Liver (tissue), 8 donors: ENCODE measurements at regions not wholly inside any gene's neighbourhood (a gene's known extent, or its start where the extent isn't known, plus 50 kb on each side); places are given as distances from the start of the nearest gene placed in this dataset.

Experiments
- DNase-seq: peaks from one replicate; pipeline ENCODE4 v3.0.0-alpha.2; 2017; ENCODE audit warnings: low spot score
- H3K27ac ChIP-seq, 2 donors: one replicate each; pipeline ENCODE4 v1.7.0; 2013; ENCODE audit warnings: inconsistent platforms in 2 of 2, low read length in 2 of 2, control low read depth in 1 of 2, low read depth in 1 of 2, mild to moderate bottlenecking in 1 of 2
- H3K27me3 ChIP-seq, 4 donors: one replicate each; pipeline versions ENCODE4 v1.6.1 to v1.7.0; 2013; ENCODE audit warnings: low read length in 3 of 4, inconsistent platforms in 1 of 4, mild to moderate bottlenecking in 1 of 4, moderate library complexity in 1 of 4; ENCODE audit not compliant: control insufficient read depth in 4 of 4, insufficient read depth in 4 of 4
- H3K36me3 ChIP-seq, 4 donors: one replicate each; pipeline versions ENCODE4 v1.6.1 to v1.7.0; 2013; ENCODE audit warnings: low read length in 3 of 4, mild to moderate bottlenecking in 3 of 4, low read depth in 1 of 4, moderate library complexity in 1 of 4; ENCODE audit not compliant: control insufficient read depth in 4 of 4, insufficient read depth in 3 of 4
- H3K4me1 ChIP-seq, 4 donors: one replicate each; pipeline versions ENCODE4 v1.6.1 to v1.7.0; 2013; ENCODE audit warnings: low read length in 3 of 4, mild to moderate bottlenecking in 3 of 4, moderate library complexity in 1 of 4; ENCODE audit not compliant: control insufficient read depth in 4 of 4, insufficient read depth in 4 of 4
- H3K4me3 ChIP-seq, 3 donors: one replicate each; pipeline versions ENCODE4 v1.6.1 to v1.7.0; 2013; ENCODE audit warnings: low read length in 3 of 3, control low read depth in 1 of 3, low read depth in 1 of 3, mild to moderate bottlenecking in 1 of 3
- H3K9ac ChIP-seq, 2 donors: one replicate each; pipeline ENCODE4 v1.7.0; 2013; ENCODE audit warnings: low read length in 2 of 2, mild to moderate bottlenecking in 2 of 2, moderate library complexity in 2 of 2, control low read depth in 1 of 2, low read depth in 1 of 2
- H3K9me3 ChIP-seq, 4 donors: one replicate each; pipeline versions ENCODE4 v1.6.1 to v1.7.0; 2013; ENCODE audit warnings: low read length in 3 of 4; ENCODE audit not compliant: control insufficient read depth in 4 of 4
- ATF3 ChIP-seq: IDR thresholded peaks from 2 replicates; pipeline ENCODE4 v1.6.1; 2016; ENCODE audit warnings: antibody characterized with exemption
- CTCF ChIP-seq: fragments of 150-350 bp; IDR thresholded peaks from 2 replicates; pipeline ENCODE4 v1.5.1; 2017; ENCODE audit warnings: improper control_type of control experiment, low read depth, low read length; ENCODE audit not compliant: missing input control
- EGR1 ChIP-seq, 2 donors: IDR thresholded peaks; 2 replicates each; pipeline ENCODE4 v1.6.1; 2016 to 2018; ENCODE audit warnings: antibody characterized with exemption in 2 of 2, low read depth in 2 of 2
- FOXA1 ChIP-seq: IDR thresholded peaks from 2 replicates; pipeline ENCODE4 v1.6.1; 2016; ENCODE audit warnings: antibody characterized with exemption
- FOXA2 ChIP-seq: IDR thresholded peaks from 2 replicates; pipeline ENCODE4 v1.6.1; 2016; ENCODE audit warnings: antibody characterized with exemption
- GABPA ChIP-seq, 2 donors: IDR thresholded peaks in 1 of 2; conservative IDR thresholded peaks in 1 of 2; 2 replicates each; pipeline ENCODE4 v1.6.1; 2016; ENCODE audit warnings: antibody characterized with exemption in 2 of 2, mild to moderate bottlenecking in 1 of 2, moderate library complexity in 1 of 2
- JUND ChIP-seq, 2 donors: IDR thresholded peaks; 2 replicates each; pipeline ENCODE4 v1.6.1; 2016; ENCODE audit warnings: antibody characterized with exemption in 2 of 2
- MAX ChIP-seq: IDR thresholded peaks from 2 replicates; pipeline ENCODE4 v1.6.1; 2016; ENCODE audit warnings: antibody characterized with exemption
- NR2F2 ChIP-seq: IDR thresholded peaks from 2 replicates; pipeline ENCODE4 v1.6.1; 2016; ENCODE audit warnings: antibody characterized with exemption
- RAD21 ChIP-seq, 2 donors: IDR thresholded peaks; 2 replicates each; pipeline ENCODE4 v1.6.1; 2016; ENCODE audit warnings: antibody characterized with exemption in 2 of 2, mild to moderate bottlenecking in 2 of 2
- REST ChIP-seq: IDR thresholded peaks from 2 replicates; pipeline ENCODE4 v1.6.1; 2016; ENCODE audit warnings: antibody characterized with exemption, mild to moderate bottlenecking
- RXRA ChIP-seq, 2 donors: IDR thresholded peaks; 2 replicates each; pipeline ENCODE4 v1.6.1; 2017 to 2018; ENCODE audit warnings: antibody characterized with exemption in 2 of 2, mild to moderate bottlenecking in 1 of 2
- TAF1 ChIP-seq: conservative IDR thresholded peaks from 2 replicates; pipeline ENCODE4 v1.6.1; 2016; ENCODE audit warnings: antibody characterized with exemption, mild to moderate bottlenecking
- YY1 ChIP-seq: IDR thresholded peaks from 2 replicates; pipeline ENCODE4 v1.6.1; 2016; ENCODE audit warnings: antibody characterized with exemption, mild to moderate bottlenecking
- ZBTB33 ChIP-seq: IDR thresholded peaks from 2 replicates; pipeline ENCODE4 v1.6.1; 2016; ENCODE audit warnings: antibody characterized with exemption
- WGBS: extraction: QIAGEN DNeasy Blood & Tissue Kit; methylation state at CpG from one replicate; pipeline ENCODE4 v1.1.7; 2013; 5-methylcytosine and 5-hydroxymethylcytosine counted together
- donor health status: healthy.
- donor health status: healthy.
- donor health status: healthy.
- donor health status: healthy.
- donor health status: healthy.

GRCh38 chr1:50285994-50286393, 137.2 kb downstream of the DMRTA2 start:
- Histone ChIP-seq H3K4me3 (no peak overlapping the region), H3K36me3 (no peaks in the 10 kb centered on the region), H3K4me1 (no peaks in the 10 kb centered on the region), H3K9me3 (peaks cover 0 to 2% (median 0%) of the 10 kb centered on the region in 4 donors), H3K27me3 (no peaks in the 10 kb centered on the region), H3K27ac (no peak overlapping the region), H3K9ac (no peak overlapping the region)
- no peak for TF ChIP-seq JUND (IDR thresholded peaks at IDR 0.05)
- no peak for TF ChIP-seq YY1
- TF ChIP-seq CTCF = no peak
- no peak for TF ChIP-seq TAF1
- no peak for TF ChIP-seq ZBTB33
- TF ChIP-seq ATF3 = no peak
- no peak for TF ChIP-seq MAX
- TF ChIP-seq FOXA2 = no peak
- TF ChIP-seq FOXA1 = no peak
- no peak for TF ChIP-seq EGR1 (IDR thresholded peaks at IDR 0.05; ENCODE audit: low read depth in 2 of 2)
- TF ChIP-seq REST = no peak
- TF ChIP-seq GABPA (IDR thresholded peaks at IDR 0.05 in 1 of 2, conservative IDR thresholded peaks at IDR 0.05 in 1 of 2) = no peak
- no peak for DNase-seq
- WGBS = 39% methylated on average over 4 of the region's 4 CpGs

GRCh38 chr1:50279622-50280330, 143.5 kb downstream of the DMRTA2 start:
- WGBS = 17% methylated on average over 7 of the region's 7 CpGs
- peaks cover 0 to 2% (median 0%) of the 10 kb centered on the region in 4 donors for H3K9me3 ChIP-seq
- no peak for DNase-seq
- no peak for TF ChIP-seq EGR1 (IDR thresholded peaks at IDR 0.05; ENCODE audit: low read depth in 2 of 2)
- no peak for TF ChIP-seq RXRA (IDR thresholded peaks at IDR 0.05)
- TF ChIP-seq JUND (IDR thresholded peaks at IDR 0.05) = no peak
- TF ChIP-seq FOXA1 = no peak
- no peak for TF ChIP-seq FOXA2
- peak; percentile 99 for TF ChIP-seq REST
- TF ChIP-seq NR2F2 = no peak
- no peak for TF ChIP-seq RAD21 (IDR thresholded peaks at IDR 0.05)
- no peak overlapping the region for H3K9ac ChIP-seq
- no peaks in the 10 kb centered on the region for H3K36me3 ChIP-seq
- H3K27ac ChIP-seq = no peak overlapping the region
- H3K4me3 ChIP-seq = no peak overlapping the region
- H3K4me1 ChIP-seq = no peaks in the 10 kb centered on the region
- H3K27me3 ChIP-seq = no peaks in the 10 kb centered on the region
